ENCODE measurements at regions not wholly inside any gene's neighbourhood (a gene's known extent, or its start where the extent isn't known, plus 50 kb on each side); places are given as distances from the start of the nearest gene placed in this dataset.

DNA sequence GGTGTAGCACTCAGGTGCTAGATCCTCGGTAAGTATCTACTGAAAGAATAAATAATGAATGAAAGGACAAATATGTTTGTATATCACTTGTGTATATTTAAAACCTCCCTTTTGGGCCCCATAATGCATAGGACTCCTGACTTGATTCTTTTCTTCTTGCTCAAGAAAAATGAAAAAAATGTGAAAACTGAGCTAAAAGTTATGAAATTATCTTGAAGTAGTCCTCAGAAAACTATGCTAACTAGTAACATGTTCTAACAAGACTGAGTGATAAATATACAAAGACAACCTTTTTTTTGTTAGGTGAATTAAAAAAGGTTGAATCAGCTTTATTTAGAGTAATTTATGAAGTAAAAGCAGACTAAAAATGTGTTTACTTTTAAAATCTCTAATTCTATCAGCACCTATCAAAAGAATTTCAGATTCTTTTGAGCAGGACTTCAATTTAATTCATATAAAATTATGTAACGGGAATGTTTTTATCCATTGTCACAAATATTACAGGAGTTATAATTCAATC is 247.8 kb upstream of the JAG1 start:
- no peak for DNase-seq (ENCODE audit: low spot score)

DNA sequence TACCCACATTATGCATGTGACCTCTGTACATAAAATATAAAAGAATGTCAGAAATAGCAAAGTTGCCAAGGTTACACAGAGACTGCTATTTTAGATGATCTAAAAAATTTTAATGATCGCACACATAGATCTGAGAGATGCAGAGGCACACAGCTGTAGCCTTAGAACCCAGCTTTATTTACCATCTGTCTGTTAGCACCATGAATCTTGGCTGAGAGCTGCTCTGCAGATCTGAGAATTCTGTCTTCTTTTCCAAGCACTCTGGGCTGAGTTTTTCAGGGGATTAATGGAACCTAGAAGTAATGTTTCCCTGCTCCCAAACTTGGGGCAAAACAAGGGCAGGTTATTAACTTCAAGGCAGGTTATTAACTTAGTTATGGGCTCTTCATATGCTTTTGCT is 248.7 kb upstream of the JAG1 start:
- no peak for DNase-seq (ENCODE audit: low spot score)

DNA sequence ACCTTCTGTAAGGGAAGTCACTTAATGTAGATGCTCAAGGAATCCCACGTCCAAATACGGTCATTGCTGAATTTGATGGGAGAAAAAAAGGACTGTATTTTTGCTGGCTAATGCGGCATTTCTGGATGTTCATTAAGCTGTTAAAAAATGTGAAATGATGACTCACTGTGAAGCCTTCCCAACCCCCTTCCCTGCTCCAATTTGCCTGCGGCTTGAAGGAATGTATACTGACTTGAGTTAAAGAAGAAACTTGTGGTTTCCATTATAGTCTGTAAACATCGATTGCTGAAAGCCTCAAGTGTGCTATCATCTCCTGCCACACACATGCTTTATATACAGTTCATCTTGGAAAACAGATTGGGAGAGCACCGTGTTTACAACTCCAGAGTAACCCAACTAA is 249.1 kb upstream of the JAG1 start:
- no peak for DNase-seq (ENCODE audit: low spot score)

DNA sequence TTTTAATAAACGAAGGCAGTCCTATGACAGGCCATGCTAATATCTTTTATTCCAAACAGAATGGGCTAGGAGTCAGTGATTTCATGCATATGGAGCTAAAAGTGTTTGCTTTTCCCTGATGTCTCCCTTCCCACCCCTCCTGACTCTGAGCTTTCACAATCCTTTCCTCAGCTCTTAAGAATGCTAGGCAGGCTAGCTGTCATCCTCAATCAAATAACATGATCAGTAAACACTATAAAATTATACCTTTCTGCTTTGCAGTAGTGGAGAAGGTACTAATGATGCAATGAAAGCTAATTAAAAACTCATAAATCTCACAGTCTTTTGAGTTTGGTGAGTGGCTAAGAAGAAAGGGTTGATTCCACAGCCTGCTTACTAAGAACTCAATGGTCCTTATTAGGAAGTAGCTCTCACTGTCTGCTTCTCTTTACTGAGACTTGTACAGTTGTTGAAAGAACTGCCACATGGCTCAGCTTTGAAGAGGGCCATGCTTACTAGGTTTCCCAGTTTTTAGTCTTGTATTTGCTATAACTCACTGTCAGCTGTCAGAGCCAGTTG is 250.9 kb upstream of the JAG1 start:
- DNase-seq (ENCODE audit: low spot score) = no peak

DNA sequence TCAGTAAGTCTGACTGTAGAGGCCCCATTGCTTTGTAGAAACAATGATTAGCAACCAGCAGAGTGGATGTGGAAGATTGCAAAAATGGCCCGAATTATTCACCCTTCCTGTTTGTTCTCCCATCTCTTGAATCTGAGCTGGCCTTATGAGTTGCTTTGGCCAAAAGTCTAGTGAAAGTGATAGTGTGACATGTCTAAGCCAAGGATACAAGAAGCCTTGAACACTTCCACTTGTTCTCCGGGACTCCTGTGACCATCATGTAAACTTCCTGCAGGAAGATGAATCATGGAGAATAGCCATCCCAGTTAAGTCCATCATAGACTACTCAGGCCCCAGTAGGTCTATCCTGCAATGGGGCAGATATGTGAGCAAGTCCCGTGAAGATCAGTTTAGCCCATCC is 252.0 kb upstream of the JAG1 start:
- no peak for DNase-seq (ENCODE audit: low spot score)

DNA sequence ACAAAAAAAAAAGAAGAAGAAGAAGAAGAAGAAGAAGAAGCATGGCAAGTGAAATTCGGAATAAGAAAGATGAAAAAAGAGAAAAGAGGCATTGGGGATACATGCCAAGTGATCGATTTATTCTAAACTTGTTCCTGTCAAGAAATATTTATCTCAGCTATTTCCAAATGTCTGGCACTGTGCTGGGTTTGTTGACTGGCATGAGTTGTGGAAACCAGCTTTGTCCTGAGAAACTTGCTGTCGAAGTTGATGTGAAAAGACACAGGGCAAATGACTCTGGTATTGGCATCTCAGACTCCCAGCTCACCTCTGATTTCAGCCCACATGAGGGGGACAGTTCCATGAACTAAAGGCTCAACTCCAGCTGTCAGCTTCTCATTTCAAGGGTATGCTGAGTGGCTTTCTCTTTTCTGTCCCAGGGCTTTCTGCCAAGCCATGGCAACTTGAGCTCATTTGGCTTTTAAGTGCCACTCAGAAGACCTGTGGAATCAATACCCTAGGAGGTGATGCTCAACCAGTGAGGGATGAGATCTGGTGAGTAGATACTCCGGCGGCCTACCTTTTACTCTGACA is 253.3 kb upstream of the JAG1 start:
- DNase-seq (ENCODE audit: low spot score) = no peak

GRCh38 chr20:10927936-10928840 is 254.4 kb upstream of the JAG1 start:
- no peak for DNase-seq (ENCODE audit: low spot score)

GRCh38 chr20:10928841-10929421 is 255.1 kb upstream of the JAG1 start:
- no peak for DNase-seq (ENCODE audit: low spot score)

GRCh38 chr20:10935658-10936402 is 262.0 kb upstream of the JAG1 start:
- no peak for DNase-seq (ENCODE audit: low spot score)

- no peak for DNase-seq (ENCODE audit: low spot score)
These were observed 263.0 kb upstream of the JAG1 start for GRCh38 chr20:10936786-10937185.

- DNase-seq (ENCODE audit: low spot score) = no peak
These were observed 265.6 kb upstream of the JAG1 start for GRCh38 chr20:10939331-10939941.

DNA sequence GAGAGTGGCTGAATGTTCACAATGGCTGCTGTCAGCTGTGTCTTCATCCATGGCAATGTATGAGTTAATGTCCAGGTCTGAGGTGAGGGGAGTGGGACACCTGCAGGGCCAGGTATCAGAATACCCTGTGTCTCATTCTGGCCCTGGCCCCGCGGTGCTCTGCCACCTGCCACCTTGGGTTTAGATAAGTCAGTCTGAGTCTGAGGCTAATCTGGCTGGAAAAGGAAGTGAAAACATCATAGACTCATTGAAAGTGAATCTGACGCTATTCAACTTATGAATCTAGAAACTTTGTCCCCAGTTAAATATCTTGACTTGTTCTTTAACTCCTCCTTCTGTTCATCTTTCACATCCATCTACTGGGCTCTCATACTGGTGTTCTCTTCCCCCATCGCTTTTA is 267.1 kb upstream of the JAG1 start:
- no peak for DNase-seq (ENCODE audit: low spot score)

GRCh38 chr20:10943686-10944265 is 270.0 kb upstream of the JAG1 start:
- DNase-seq (ENCODE audit: low spot score) = no peak

DNA sequence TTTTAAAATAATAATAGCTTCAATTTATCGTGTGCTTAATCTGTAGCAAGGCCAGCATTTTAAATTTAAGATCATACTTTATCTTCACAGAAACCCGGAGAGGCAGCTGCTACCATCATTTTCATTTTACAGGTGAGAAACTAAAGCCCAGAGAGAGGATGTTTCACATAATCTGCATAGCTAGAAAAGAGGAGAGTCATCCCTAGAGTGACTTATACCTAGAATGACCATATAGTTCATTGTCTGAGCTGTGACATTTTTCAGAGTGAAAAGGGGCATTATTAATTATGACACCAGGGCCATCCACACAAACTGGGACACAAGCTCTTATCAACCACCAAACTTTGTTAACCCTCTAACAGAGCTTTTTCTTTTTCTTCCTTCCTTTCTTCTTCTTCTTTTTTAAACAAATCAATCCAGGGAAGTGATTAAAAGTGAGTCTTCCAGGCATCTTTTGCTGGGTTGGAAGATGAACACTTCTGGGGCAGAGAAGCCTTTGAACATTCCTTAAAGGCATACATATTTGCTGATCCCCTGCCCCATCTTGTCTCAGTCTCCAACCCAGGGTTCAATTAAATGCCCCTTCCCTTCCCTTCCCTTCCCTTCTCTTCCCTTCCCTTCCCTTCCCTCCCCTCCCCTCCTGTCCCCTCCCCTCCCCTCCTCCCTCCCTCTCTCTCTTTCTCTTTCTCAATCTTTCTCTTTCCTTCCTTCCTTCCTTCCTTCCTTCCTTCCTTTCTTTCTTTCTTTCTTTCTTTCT is 272.5 kb upstream of the JAG1 start:
- no peak for DNase-seq (ENCODE audit: low spot score)

DNA sequence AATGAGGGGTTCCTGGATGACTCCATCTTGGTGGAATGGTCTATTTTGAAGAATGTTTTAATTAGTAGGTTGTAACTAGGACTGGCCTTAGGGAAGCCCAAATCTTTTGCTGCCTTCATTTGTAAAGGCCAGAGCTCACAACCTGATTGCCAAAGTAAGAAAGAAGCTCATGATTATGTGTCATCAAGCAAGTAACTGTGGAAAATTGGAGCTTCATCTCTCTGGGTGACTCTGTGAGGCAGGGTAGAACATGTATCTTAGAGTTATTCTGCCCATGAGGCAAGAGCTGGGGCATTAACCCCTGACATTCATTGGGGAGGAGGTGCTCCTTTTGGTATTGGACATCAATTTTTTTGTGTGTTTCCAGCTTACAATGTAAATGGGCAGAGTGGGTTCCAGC is 273.9 kb upstream of the JAG1 start:
- DNase-seq (ENCODE audit: low spot score) = no peak

GRCh38 chr20:10949930-10950783 is 276.4 kb upstream of the JAG1 start:
- no peak for DNase-seq (ENCODE audit: low spot score)

DNA sequence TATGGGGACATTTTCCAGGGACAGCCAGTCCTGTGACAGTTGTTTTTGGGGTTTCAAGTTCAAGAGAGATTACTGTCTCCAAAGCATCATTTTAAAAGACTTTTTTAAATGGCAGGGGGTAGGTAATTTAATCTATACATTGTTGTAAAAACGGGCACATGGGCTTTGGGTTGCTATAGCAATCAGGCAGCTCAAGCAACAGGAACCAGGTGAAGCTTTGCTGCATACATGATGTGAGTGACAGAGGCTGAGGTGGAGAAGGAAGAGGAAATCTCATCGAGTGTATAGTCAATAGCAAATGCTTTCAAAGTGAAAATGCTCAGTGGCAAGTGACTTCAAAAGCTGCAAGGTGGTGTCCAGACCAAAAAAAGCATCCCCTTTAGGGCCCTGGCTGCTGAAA is 277.4 kb upstream of the JAG1 start:
- DNase-seq (ENCODE audit: low spot score) = no peak

GRCh38 chr20:10951904-10952303 is 278.1 kb upstream of the JAG1 start:
- DNase-seq (ENCODE audit: low spot score) = no peak

DNA sequence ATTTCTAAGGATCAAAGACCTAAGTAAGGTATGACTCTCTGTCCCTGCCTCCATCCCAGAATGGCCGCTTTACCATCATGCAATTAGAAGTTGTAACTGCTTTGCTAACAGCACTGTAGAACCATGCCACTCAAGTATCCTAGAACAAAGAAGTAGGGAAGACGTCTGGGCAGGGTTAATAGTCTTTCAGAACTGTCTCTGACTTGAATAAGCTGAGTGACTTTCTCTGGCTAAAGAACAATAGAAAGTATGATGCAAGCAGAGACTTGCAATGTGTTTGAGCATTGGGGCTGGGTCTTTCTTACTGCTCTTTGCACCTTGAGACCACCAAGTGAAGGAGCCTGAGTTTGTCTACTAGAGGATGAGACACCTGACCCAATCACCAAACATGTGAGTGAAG is 279.6 kb upstream of the JAG1 start:
- DNase-seq (ENCODE audit: low spot score) = no peak
